GM23248 (cell line): ENCODE measurements at regions not wholly inside any gene's neighbourhood (a gene's known extent, or its start where the extent isn't known, plus 50 kb on each side); places are given as distances from the start of the nearest gene placed in this dataset.
A peak's percentile ranks its signal among the peaks of the same experiment; 100 is the strongest.

Experiments
- DNase-seq: peaks from one replicate; pipeline ENCODE4 v3.0.0-alpha.2; 2015
- H2AFZ ChIP-seq: fragments of 200-600 bp; sonication (generic); 2 replicates; pipeline ENCODE4 v1.6.1; 2016; ENCODE audit warnings: antibody characterized with exemption
- H3F3A ChIP-seq: fragments of 200-600 bp; sonication (generic); 2 replicates; pipeline ENCODE4 v1.6.1; 2016; ENCODE audit warnings: mild to moderate bottlenecking, antibody characterized with exemption, mixed run types; ENCODE audit not compliant: insufficient read depth
- H3K27ac ChIP-seq: fragments of 200-600 bp; sonication (generic); 2 replicates; pipeline ENCODE4 v1.5.1; 2016; ENCODE audit warnings: mild to moderate bottlenecking
- H3K27me3 ChIP-seq: fragments of 200-600 bp; sonication (generic); replicated peaks from 2 replicates; pipeline ENCODE4 v1.6.1; 2016; ENCODE audit warnings: mild to moderate bottlenecking; ENCODE audit not compliant: insufficient read depth
- H3K36me3 ChIP-seq: fragments of 200-600 bp; sonication (generic); 2 replicates; pipeline ENCODE4 v1.6.1; 2016; ENCODE audit warnings: low read depth, mild to moderate bottlenecking
- H3K4me1 ChIP-seq: fragments of 200-600 bp; sonication (generic); 2 replicates; pipeline ENCODE4 v1.6.1; 2016; ENCODE audit warnings: mild to moderate bottlenecking; ENCODE audit not compliant: insufficient read depth
- H3K4me2 ChIP-seq: fragments of 200-600 bp; sonication (generic); one replicate; pipeline ENCODE4 v1.6.1; 2016; ENCODE audit warnings: mild to moderate bottlenecking; ENCODE audit not compliant: unreplicated experiment
- H3K4me3 ChIP-seq: fragments of 200-600 bp; sonication (generic); 2 replicates; pipeline ENCODE4 v1.5.1; 2016; ENCODE audit warnings: mild to moderate bottlenecking
- H3K79me2 ChIP-seq: fragments of 200-600 bp; sonication (generic); 2 replicates; pipeline ENCODE4 v1.6.1; 2016; ENCODE audit warnings: mild to moderate bottlenecking; ENCODE audit not compliant: insufficient read depth
- H3K9ac ChIP-seq: fragments of 200-600 bp; sonication (generic); 2 replicates; pipeline ENCODE4 v1.6.1; 2016; ENCODE audit warnings: mild to moderate bottlenecking
- H3K9me2 ChIP-seq: fragments of 200-600 bp; sonication (generic); 2 replicates; pipeline ENCODE4 v1.6.1; 2016; ENCODE audit warnings: mixed run types, mild to moderate bottlenecking, moderate library complexity; ENCODE audit not compliant: insufficient read depth
- H3K9me3 ChIP-seq: fragments of 200-600 bp; sonication (generic); one replicate; pipeline ENCODE4 v1.6.1; 2017; ENCODE audit warnings: low read depth
- H4K20me1 ChIP-seq: fragments of 200-600 bp; sonication (generic); 2 replicates; pipeline ENCODE4 v1.6.0; 2016; ENCODE audit not compliant: insufficient read depth
- EZH2 ChIP-seq: fragments of 200-600 bp; sonication (generic); IDR thresholded peaks from 2 replicates; pipeline ENCODE4 v1.6.1; 2018; ENCODE audit warnings: antibody characterized with exemption, mild to moderate bottlenecking; ENCODE audit not compliant: insufficient read depth, poor library complexity, severe bottlenecking
- EZH2phosphoT487 ChIP-seq: fragments of 200-600 bp; sonication (generic); IDR thresholded peaks from 2 replicates; pipeline ENCODE4 v1.6.1; 2018; ENCODE audit warnings: antibody characterized with exemption, moderate library complexity, mild to moderate bottlenecking, low read depth; ENCODE audit not compliant: insufficient read depth
- WGBS, 2 experiments: methylation state at CpG; one replicate each; pipeline ENCODE4 v1.1.6; 2015 to 2017; ENCODE audit warnings: low lambda C conversion rate in 2 of 2, low coverage in 1 of 2; ENCODE audit errors: missing lambda C conversion rate in 2 of 2; 5-methylcytosine and 5-hydroxymethylcytosine counted together
- in situ Hi-C: fragments of 300-500 bp; cut with MboI; formaldehyde crosslinking; loops from 2 replicates; pipeline ENCODE4 v1.15.0; 2020

GRCh38 chr6:168905451-168906090 lies 348.1 kb downstream of the THBS2 start:
- Histone ChIP-seq H4K20me1 (no peaks in the 10 kb centered on the region), H3K9ac (no peak overlapping the region), H3K4me3 (no peak overlapping the region), H2AFZ (no peak overlapping the region), H3K4me1 (peaks cover 17% of the 10 kb centered on the region), H3K36me3 (no peaks in the 10 kb centered on the region), H3K27ac (no peak overlapping the region), H3K9me3 (no peaks in the 10 kb centered on the region), H3K4me2 (no peak overlapping the region), H3K9me2 (no peaks in the 10 kb centered on the region), H3K79me2 (no peaks in the 10 kb centered on the region), H3F3A (peaks cover 9% of the 10 kb centered on the region; the same call in 1 of the 2 replicates), H3K27me3 (no peaks in the 10 kb centered on the region)
- in situ Hi-C loops, result loop anchor here (25.0 kb wide), 1 partner anchor 732 kb away; no protein-coding TSS in a partner anchor
- no peak for TF ChIP-seq EZH2
- no peak for TF ChIP-seq EZH2phosphoT487
- DNase-seq, result peak; percentile 39
- WGBS, 2 experiments, result 84 to 87% methylated on average over 7 of the region's 7 CpGs

GRCh38 chr6:168903613-168904345 lies 349.9 kb downstream of the THBS2 start:
- in situ Hi-C loops, result loop anchor here (25.0 kb wide), 1 partner anchor 734 kb away; no protein-coding TSS in a partner anchor
- H3K9ac ChIP-seq, result no peak overlapping the region
- TF ChIP-seq EZH2, result no peak
- TF ChIP-seq EZH2phosphoT487, result no peak

GRCh38 chr6:168902075-168902474 lies 351.6 kb downstream of the THBS2 start:
- H3K9me2 ChIP-seq, result no peaks in the 10 kb centered on the region
- H3K9me3 ChIP-seq, result no peaks in the 10 kb centered on the region
- no peak for TF ChIP-seq EZH2phosphoT487
- no peak for TF ChIP-seq EZH2
- no peaks in the 10 kb centered on the region for H3K4me1 ChIP-seq
- no peak overlapping the region for H3K9ac ChIP-seq
- H2AFZ ChIP-seq, result no peak overlapping the region
- no peak overlapping the region for H3K4me3 ChIP-seq
- H3K79me2 ChIP-seq, result no peaks in the 10 kb centered on the region
- H3K27ac ChIP-seq, result no peak overlapping the region
- H3K4me2 ChIP-seq, result no peak overlapping the region
- no peaks in the 10 kb centered on the region for H4K20me1 ChIP-seq
- no peaks in the 10 kb centered on the region for H3F3A ChIP-seq
- DNase-seq, result no peak
- no peaks in the 10 kb centered on the region for H3K27me3 ChIP-seq
- no peaks in the 10 kb centered on the region for H3K36me3 ChIP-seq
- in situ Hi-C loops, result loop anchor here (25.0 kb wide), 1 partner anchor 735 kb away; no protein-coding TSS in a partner anchor
- 83 to 84% methylated on average over 6 of the region's 6 CpGs for WGBS, 2 experiments

More at GRCh38 chr6:168903613-168904345, 349.9 kb downstream of the THBS2 start:
- Histone ChIP-seq H3K4me1 (peaks cover 10% of the 10 kb centered on the region), H3K9me3 (no peaks in the 10 kb centered on the region), H4K20me1 (no peaks in the 10 kb centered on the region), H3F3A (peaks cover 4% of the 10 kb centered on the region; the same call in 1 of the 2 replicates), H3K27me3 (no peaks in the 10 kb centered on the region), H3K27ac (no peak overlapping the region), H2AFZ (no peak overlapping the region), H3K4me3 (no peak overlapping the region), H3K36me3 (no peaks in the 10 kb centered on the region), H3K4me2 (no peak overlapping the region), H3K9me2 (no peaks in the 10 kb centered on the region), H3K79me2 (no peaks in the 10 kb centered on the region)
- DNase-seq, result no peak
- 78 to 80% methylated on average over 16 to 17 of the region's 17 CpGs for WGBS, 2 experiments

GRCh38 chr6:168901076-168901475 lies 352.6 kb downstream of the THBS2 start:
- in situ Hi-C loops, result loop anchor here (25.0 kb wide), 1 partner anchor 736 kb away; no protein-coding TSS in a partner anchor
- no peaks in the 10 kb centered on the region for H3F3A ChIP-seq
- no peaks in the 10 kb centered on the region for H3K27me3 ChIP-seq
- no peaks in the 10 kb centered on the region for H3K9me2 ChIP-seq
- H3K4me2 ChIP-seq, result peak overlapping the region; percentile 10
- TF ChIP-seq EZH2 (no peak), EZH2phosphoT487 (no peak)
- H3K4me3 ChIP-seq, result peak overlapping the region; percentile 6; the same call in 1 of the 2 replicates
- H4K20me1 ChIP-seq, result no peaks in the 10 kb centered on the region
- H3K9ac ChIP-seq, result 0 out of 2 replicates have a peak overlapping the region, but pooled peaks have one; percentile 15
- WGBS, 2 experiments, result 39% methylated on average over 19 of the region's 19 CpGs
- H3K27ac ChIP-seq, result no peak overlapping the region
- DNase-seq, result peak; percentile 50
- H3K4me1 ChIP-seq, result no peaks in the 10 kb centered on the region
- H2AFZ ChIP-seq, result peak overlapping the region; percentile 50
- no peaks in the 10 kb centered on the region for H3K36me3 ChIP-seq
- no peaks in the 10 kb centered on the region for H3K79me2 ChIP-seq
- H3K9me3 ChIP-seq, result no peaks in the 10 kb centered on the region
